NB4 (cell line): ENCODE measurements at regions not wholly inside any gene's neighbourhood (a gene's known extent, or its start where the extent isn't known, plus 50 kb on each side); places are given as distances from the start of the nearest gene placed in this dataset.

Source experiments
- CTCF ChIP-seq: IDR thresholded peaks from one replicate; pipeline ENCODE4 v1.5.1; 2012; ENCODE audit warnings: low read depth, low read length
- MAX ChIP-seq: IDR thresholded peaks from 2 replicates; pipeline ENCODE4 v1.6.1; 2011; ENCODE audit warnings: low read depth, low read length
- POLR2A ChIP-seq: IDR thresholded peaks from 2 replicates; pipeline ENCODE4 v1.6.1; 2011; ENCODE audit warnings: mild to moderate bottlenecking; ENCODE audit not compliant: insufficient read length; ENCODE audit errors: extremely low read depth

- TF ChIP-seq CTCF = no peak
- no peak for TF ChIP-seq POLR2A
- no peak for TF ChIP-seq MAX
Measured at GRCh38 chr1:189405419-189405818, 1072.2 kb downstream of the BRINP3 start.
